ENCODE measurements at regions not wholly inside any gene's neighbourhood (a gene's known extent, or its start where the extent isn't known, plus 50 kb on each side); places are given as distances from the start of the nearest gene placed in this dataset.

DNA sequence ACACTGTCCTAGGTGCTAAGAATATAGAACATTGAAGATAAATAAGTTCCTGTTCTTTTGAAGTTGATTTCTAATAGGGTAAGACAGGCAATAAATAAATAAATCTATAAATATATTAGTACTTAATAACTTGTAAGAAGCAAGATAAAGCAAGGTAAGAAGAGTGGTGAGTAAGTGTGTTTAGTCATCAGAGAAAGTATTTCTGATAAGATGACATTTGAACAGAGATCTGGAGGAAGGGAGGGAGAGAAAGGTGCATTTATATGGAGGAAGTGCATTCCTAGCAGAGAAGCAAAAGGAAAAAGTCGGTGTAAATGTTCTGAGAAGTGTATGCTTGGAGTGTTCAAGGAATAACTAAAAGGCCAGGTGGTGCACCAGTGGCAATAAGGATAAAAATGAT lies 184.4 kb upstream of the GRIP1 start:
- DNase-seq (ENCODE audit: low spot score) = no peak
- H3K9me3 ChIP-seq (ENCODE audit: low read length) = no peaks in the 10 kb centered on the region
- no peak overlapping the region for H2AFZ ChIP-seq (ENCODE audit: low read length)
- no peak for ATAC-seq
- H3K27ac ChIP-seq (ENCODE audit: extremely low read length, insufficient read depth, low read length) = no peak overlapping the region
- intact Hi-C loops (cut with micrococcal nuclease; ENCODE audit: unreplicated experiment) = no loop called here
- no peaks in the 10 kb centered on the region for H3K4me1 ChIP-seq (ENCODE audit: insufficient read depth, low read length)
- H4K20me1 ChIP-seq (ENCODE audit: insufficient read depth, low read length) = no peaks in the 10 kb centered on the region
- in situ Hi-C loops (cut with HindIII; ENCODE audit: extremely low pct_ligation_motif_present, low pct_unique_long_range_greater_than_20kb) = loop anchor here (5.0 kb wide), 1 partner anchor 176 kb away; no protein-coding TSS in a partner anchor
- no peaks in the 10 kb centered on the region for H3K79me2 ChIP-seq (ENCODE audit: insufficient read depth, low read length)
- no peak overlapping the region for H3K4me2 ChIP-seq (ENCODE audit: low read depth, low read length)
- H3K36me3 ChIP-seq (replicated peaks in 1 of 2; ENCODE audit: control insufficient read depth in 1 of 2, insufficient read depth in 2 of 2, low read length in 2 of 2) = no peaks in the 10 kb centered on the region
- H3K9ac ChIP-seq (ENCODE audit: insufficient read depth, low read depth, low read length) = no peak overlapping the region
- ChIA-PET CTCF (ENCODE audit: low intra/inter-chr PET ratio, low total read pairs) (no interaction called here), POLR2A (no interaction called here)
- BruUV-seq (replicated peaks) = no TSS peak
- WGBS (ENCODE audit: low lambda C conversion rate) = 0% methylated on average over 1 of the region's 1 CpG
- no peak for FAIRE-seq
- no peaks in the 10 kb centered on the region for H3K27me3 ChIP-seq (ENCODE audit: control insufficient read depth in 1 of 2, insufficient read depth in 2 of 2, low read length in 2 of 2)
- TF ChIP-seq, protein P1, sequence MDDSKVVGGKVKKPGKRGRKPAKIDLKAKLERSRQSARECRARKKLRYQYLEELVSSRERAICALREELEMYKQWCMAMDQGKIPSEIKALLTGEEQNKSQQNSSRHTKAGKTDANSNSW (CRISPR knock-in tag; IDR thresholded peaks at IDR 0.05; ENCODE audit: borderline replicate concordance) = no peak
- no peak for TF ChIP-seq TMF1 (CRISPR knock-in tag; IDR thresholded peaks at IDR 0.05; ENCODE audit: low read depth)
- TF ChIP-seq CREB1 (IDR thresholded peaks at IDR 0.05) = no peak
- no peak for TF ChIP-seq CREB1 (CRISPR knock-in tag; IDR thresholded peaks at IDR 0.05)
- TF ChIP-seq TCF7L2 (IDR thresholded peaks at IDR 0.05; ENCODE audit: low read depth, low read length) = no peak
- no peak for TF ChIP-seq ZNF788 (CRISPR knock-in tag; IDR thresholded peaks at IDR 0.05; ENCODE audit: borderline replicate concordance)
- TF ChIP-seq ZNF780A (CRISPR knock-in tag; IDR thresholded peaks at IDR 0.05) = no peak
- TF ChIP-seq, protein P2, sequence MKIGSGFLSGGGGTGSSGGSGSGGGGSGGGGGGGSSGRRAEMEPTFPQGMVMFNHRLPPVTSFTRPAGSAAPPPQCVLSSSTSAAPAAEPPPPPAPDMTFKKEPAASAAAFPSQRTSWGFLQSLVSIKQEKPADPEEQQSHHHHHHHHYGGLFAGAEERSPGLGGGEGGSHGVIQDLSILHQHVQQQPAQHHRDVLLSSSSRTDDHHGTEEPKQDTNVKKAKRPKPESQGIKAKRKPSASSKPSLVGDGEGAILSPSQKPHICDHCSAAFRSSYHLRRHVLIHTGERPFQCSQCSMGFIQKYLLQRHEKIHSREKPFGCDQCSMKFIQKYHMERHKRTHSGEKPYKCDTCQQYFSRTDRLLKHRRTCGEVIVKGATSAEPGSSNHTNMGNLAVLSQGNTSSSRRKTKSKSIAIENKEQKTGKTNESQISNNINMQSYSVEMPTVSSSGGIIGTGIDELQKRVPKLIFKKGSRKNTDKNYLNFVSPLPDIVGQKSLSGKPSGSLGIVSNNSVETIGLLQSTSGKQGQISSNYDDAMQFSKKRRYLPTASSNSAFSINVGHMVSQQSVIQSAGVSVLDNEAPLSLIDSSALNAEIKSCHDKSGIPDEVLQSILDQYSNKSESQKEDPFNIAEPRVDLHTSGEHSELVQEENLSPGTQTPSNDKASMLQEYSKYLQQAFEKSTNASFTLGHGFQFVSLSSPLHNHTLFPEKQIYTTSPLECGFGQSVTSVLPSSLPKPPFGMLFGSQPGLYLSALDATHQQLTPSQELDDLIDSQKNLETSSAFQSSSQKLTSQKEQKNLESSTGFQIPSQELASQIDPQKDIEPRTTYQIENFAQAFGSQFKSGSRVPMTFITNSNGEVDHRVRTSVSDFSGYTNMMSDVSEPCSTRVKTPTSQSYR (CRISPR knock-in tag; IDR thresholded peaks at IDR 0.05; ENCODE audit: borderline replicate concordance) = no peak
- TF ChIP-seq ZNF558 (CRISPR knock-in tag; IDR thresholded peaks at IDR 0.05; ENCODE audit: borderline replicate concordance) = no peak
- no peak for TF ChIP-seq ZNF468 (CRISPR knock-in tag; IDR thresholded peaks at IDR 0.05)
- TF ChIP-seq ZNF501 (CRISPR knock-in tag; IDR thresholded peaks at IDR 0.05) = no peak
- TF ChIP-seq SP1 (IDR thresholded peaks at IDR 0.05) = no peak
- TF ChIP-seq SP1 (CRISPR knock-in tag; IDR thresholded peaks at IDR 0.05) = no peak
- no peak for TF ChIP-seq TBX2 (CRISPR knock-in tag; IDR thresholded peaks at IDR 0.05; ENCODE audit: borderline replicate concordance)
- no peak for TF ChIP-seq ZNF317 (CRISPR knock-in tag; IDR thresholded peaks at IDR 0.05)
- no peak for TF ChIP-seq RARG (CRISPR knock-in tag; IDR thresholded peaks at IDR 0.05; ENCODE audit: low read depth)
- no peak overlapping the region for H3K4me3 ChIP-seq (replicated peaks in 1 of 3; ENCODE audit: insufficient read depth in 1 of 3, low read depth in 2 of 3, low read length in 3 of 3)

Data from HepG2 (cell line).